ENCODE measurements at regions not wholly inside any gene's neighbourhood (a gene's known extent, or its start where the extent isn't known, plus 50 kb on each side); places are given as distances from the start of the nearest gene placed in this dataset.

DNA sequence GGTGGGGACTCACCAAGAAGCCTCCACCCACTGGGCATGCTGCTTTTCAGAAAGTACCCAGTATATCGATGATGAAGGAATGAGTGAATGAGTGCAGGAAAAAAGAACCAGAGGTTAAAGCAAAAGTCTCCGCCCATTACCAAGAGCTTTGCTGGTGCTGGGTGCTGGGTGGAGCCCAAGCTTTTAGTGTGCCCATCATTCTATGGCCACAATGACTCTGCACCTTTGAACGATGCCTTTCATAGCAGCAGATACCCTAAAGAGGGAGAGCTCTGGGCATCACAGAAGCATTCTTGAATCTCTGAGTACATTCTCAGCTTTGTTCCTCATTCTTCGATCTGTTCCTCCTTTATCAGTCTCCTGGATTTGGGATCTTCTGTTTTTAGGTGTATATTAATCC, 450.7 kb upstream of the CCL2 start:
- intact Hi-C loops (cut with DNase I; ENCODE audit: low total_unique reads), result no loop called here
- Histone ChIP-seq H3K4me1 (no peaks in the 10 kb centered on the region), H3K4me3 (no peak overlapping the region), H3K9me3 (no peaks in the 10 kb centered on the region), H3K36me3 (ENCODE audit: low read depth, missing control alignments) (no peaks in the 10 kb centered on the region), H3K27me3 (no peaks in the 10 kb centered on the region), H3K27ac (no peak overlapping the region)
- DNase-seq, result no peak
- WGBS, 2 donors, result 86 to 89% methylated on average over 4 of the region's 4 CpGs
- TF ChIP-seq, protein P1, sequence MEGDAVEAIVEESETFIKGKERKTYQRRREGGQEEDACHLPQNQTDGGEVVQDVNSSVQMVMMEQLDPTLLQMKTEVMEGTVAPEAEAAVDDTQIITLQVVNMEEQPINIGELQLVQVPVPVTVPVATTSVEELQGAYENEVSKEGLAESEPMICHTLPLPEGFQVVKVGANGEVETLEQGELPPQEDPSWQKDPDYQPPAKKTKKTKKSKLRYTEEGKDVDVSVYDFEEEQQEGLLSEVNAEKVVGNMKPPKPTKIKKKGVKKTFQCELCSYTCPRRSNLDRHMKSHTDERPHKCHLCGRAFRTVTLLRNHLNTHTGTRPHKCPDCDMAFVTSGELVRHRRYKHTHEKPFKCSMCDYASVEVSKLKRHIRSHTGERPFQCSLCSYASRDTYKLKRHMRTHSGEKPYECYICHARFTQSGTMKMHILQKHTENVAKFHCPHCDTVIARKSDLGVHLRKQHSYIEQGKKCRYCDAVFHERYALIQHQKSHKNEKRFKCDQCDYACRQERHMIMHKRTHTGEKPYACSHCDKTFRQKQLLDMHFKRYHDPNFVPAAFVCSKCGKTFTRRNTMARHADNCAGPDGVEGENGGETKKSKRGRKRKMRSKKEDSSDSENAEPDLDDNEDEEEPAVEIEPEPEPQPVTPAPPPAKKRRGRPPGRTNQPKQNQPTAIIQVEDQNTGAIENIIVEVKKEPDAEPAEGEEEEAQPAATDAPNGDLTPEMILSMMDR (IDR thresholded peaks at IDR 0.05), result no peak
- no peak for TF ChIP-seq POLR2A (IDR thresholded peaks at IDR 0.05)

DNA sequence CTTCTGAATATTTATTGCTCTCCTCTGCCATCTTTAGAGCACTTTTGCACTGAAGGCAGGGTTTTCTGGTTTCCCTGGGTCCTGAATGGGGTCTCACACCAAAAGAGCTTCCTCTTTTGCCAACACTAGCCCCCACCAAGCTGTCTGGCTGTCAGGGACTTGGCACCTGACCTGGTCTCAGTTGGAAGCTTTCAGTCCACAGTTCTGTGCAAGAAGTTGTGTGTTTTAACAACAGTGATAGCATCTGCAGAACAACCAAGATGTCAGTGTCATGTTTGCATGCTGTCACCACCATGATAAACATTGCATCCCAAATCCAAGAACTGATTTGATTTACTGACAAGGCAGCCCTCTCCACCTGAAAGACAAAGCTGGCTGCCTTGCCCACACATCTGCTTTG, 448.5 kb upstream of the CCL2 start:
- Histone ChIP-seq H3K36me3 (ENCODE audit: low read depth, missing control alignments) (no peaks in the 10 kb centered on the region), H3K27ac (no peak overlapping the region), H3K9me3 (no peaks in the 10 kb centered on the region), H3K4me3 (no peak overlapping the region), H3K4me1 (no peaks in the 10 kb centered on the region), H3K27me3 (no peaks in the 10 kb centered on the region)
- no peak for DNase-seq
- TF ChIP-seq, protein P1 (IDR thresholded peaks at IDR 0.05), result no peak
- TF ChIP-seq POLR2A (IDR thresholded peaks at IDR 0.05), result no peak
- intact Hi-C loops (cut with DNase I; ENCODE audit: low total_unique reads), result no loop called here

DNA sequence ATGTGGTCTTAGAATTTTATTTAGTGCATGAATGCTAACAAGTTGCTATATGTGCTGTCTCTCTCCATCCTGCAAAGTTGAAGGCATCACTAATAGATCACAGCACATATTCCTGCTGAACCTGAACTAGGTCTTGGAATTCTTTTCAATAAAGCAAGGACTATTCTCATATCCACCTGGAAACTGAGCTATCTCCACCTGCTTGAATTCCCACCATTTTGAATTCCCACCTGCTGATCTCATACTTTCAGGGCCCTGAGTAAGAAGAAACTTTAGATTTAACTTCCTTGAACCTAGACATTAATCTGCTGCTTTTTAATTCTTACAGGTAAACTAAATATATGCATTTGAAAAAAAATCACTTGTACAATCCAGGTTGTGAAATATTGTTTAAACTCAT, 445.3 kb upstream of the CCL2 start:
- intact Hi-C loops (cut with DNase I; ENCODE audit: low total_unique reads), result no loop called here
- Histone ChIP-seq H3K36me3 (ENCODE audit: low read depth, missing control alignments) (no peaks in the 10 kb centered on the region), H3K27ac (no peak overlapping the region), H3K4me3 (no peak overlapping the region), H3K4me1 (no peaks in the 10 kb centered on the region), H3K27me3 (no peaks in the 10 kb centered on the region), H3K9me3 (no peaks in the 10 kb centered on the region)
- DNase-seq, result no peak
- no peak for TF ChIP-seq POLR2A (IDR thresholded peaks at IDR 0.05)
- TF ChIP-seq, protein P1 (IDR thresholded peaks at IDR 0.05), result no peak

DNA sequence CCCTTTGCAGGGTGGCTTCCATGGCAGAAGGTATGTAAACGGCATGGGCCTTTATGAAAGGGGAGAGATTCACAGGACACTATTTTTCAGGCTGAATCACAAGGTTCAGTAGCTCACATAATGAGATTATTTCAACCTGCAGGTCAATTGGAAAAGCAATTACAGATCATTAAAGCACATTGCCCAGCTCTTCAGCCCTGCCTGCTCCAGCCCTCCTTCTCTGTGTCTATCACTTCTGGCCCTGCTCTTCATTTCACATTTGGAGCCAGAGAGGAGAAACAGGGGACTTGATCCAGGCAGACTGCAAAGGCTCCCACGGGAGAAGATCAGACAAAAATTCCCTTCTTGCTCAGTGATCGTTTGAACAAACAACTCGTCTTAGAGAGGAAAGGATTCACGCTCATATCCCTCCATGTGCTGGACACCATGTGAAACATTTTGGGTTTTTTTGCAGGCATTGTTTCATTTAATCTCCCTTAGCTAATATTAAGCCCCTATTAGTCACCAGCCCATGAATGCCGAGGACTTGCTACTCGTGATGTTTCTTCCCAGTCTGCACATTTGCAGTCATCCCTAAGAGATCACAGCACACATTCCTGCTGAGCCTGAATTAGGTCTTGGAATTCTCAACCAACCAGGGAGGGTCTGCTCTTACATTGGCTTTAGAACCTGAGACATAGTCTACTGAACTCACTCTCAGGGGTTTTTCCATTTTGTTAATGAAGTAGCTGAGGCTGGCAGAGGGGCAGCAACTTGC, 443.9 kb upstream of the CCL2 start:
- intact Hi-C loops (cut with DNase I; ENCODE audit: low total_unique reads), result no loop called here
- Histone ChIP-seq H3K9me3 (no peaks in the 10 kb centered on the region), H3K27me3 (no peaks in the 10 kb centered on the region), H3K36me3 (ENCODE audit: low read depth, missing control alignments) (no peaks in the 10 kb centered on the region), H3K4me3 (no peak overlapping the region), H3K4me1 (no peaks in the 10 kb centered on the region), H3K27ac (no peak overlapping the region)
- DNase-seq, result no peak
- no peak for TF ChIP-seq POLR2A (IDR thresholded peaks at IDR 0.05)
- TF ChIP-seq, protein P1 (IDR thresholded peaks at IDR 0.05), result no peak
- WGBS, 2 donors, result 47 to 53% methylated on average over 7 of the region's 7 CpGs

DNA sequence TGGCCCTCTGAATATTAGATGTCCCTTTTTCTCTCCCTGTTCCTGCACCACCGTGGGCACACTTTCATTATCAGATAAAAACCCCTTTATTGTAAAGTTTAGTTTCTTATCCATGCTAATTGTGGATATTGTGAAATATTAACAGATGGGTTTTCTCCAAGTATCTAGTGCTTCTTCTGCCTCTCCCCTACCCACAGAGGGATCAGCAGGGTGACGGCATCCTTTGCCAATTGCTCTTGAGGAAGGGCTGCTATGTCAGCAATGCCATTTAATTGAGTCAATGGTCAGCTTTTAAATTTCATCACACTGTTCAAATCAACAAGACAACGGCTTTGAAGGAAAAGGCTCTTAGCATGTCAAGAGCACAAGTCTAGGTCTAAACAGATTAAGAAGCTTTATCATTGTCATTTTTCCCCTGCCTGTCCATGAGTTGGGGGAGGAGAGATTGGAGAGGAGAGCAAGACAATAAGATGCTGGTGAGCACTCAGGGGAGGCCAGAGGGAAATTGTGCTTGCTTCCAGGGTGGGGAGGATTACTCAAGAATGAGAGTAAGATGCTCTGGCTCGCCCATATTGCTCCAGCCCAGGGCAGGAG, 443.0 kb upstream of the CCL2 start:
- TF ChIP-seq, protein P1 (IDR thresholded peaks at IDR 0.05), result no peak
- TF ChIP-seq POLR2A (IDR thresholded peaks at IDR 0.05), result no peak
- no peak overlapping the region for H3K4me3 ChIP-seq
- no peak overlapping the region for H3K27ac ChIP-seq
- no peaks in the 10 kb centered on the region for H3K36me3 ChIP-seq (ENCODE audit: low read depth, missing control alignments)
- no peaks in the 10 kb centered on the region for H3K4me1 ChIP-seq
- H3K9me3 ChIP-seq, result no peaks in the 10 kb centered on the region
- intact Hi-C loops (cut with DNase I; ENCODE audit: low total_unique reads), result no loop called here
- 73 to 75% methylated on average over 4 of the region's 4 CpGs for WGBS, 2 donors
- DNase-seq, result no peak
- no peaks in the 10 kb centered on the region for H3K27me3 ChIP-seq

Measured in testis (tissue), 2 donors.